ENCODE measurements at regions not wholly inside any gene's neighbourhood (a gene's known extent, or its start where the extent isn't known, plus 50 kb on each side); places are given as distances from the start of the nearest gene placed in this dataset.
"Not testable (repeated sequence)": the region's sequence is repeated elsewhere in the genome, so short reads cannot be mapped to it uniquely, and the experiment has no call there.

- no peak for DNase-seq
Measured at GRCh38 chr5:165039748-165040147, 1534.3 kb downstream of the MAT2B start.

GRCh38 chr5:165045941-165046340 lies 1540.5 kb downstream of the MAT2B start:
- not testable (repeated sequence) for DNase-seq

GRCh38 chr5:165055476-165055875 lies 1550.1 kb downstream of the MAT2B start:
- no peak for DNase-seq

GRCh38 chr5:165057145-165057544 lies 1551.7 kb downstream of the MAT2B start:
- DNase-seq: no peak

GRCh38 chr5:165066751-165067385 lies 1561.4 kb downstream of the MAT2B start:
- DNase-seq: no peak

GRCh38 chr5:165076686-165077085 lies 1571.3 kb downstream of the MAT2B start:
- DNase-seq: no peak

- no peak for DNase-seq
Measured at GRCh38 chr5:165079389-165079788, 1574.0 kb downstream of the MAT2B start.

GRCh38 chr5:165083394-165083793 lies 1578.0 kb downstream of the MAT2B start:
- no peak for DNase-seq

GRCh38 chr5:165086465-165086864 lies 1581.0 kb downstream of the MAT2B start:
- DNase-seq: no peak

GRCh38 chr5:165094782-165095181 lies 1589.4 kb downstream of the MAT2B start:
- no peak for DNase-seq

GRCh38 chr5:165101709-165102108 lies 1596.3 kb downstream of the MAT2B start:
- no peak for DNase-seq

GRCh38 chr5:165104611-165105010 lies 1599.2 kb downstream of the MAT2B start:
- no peak for DNase-seq

- no peak for DNase-seq
Measured at GRCh38 chr5:165108809-165109208, 1603.4 kb downstream of the MAT2B start.

GRCh38 chr5:165119175-165119574 lies 1613.8 kb downstream of the MAT2B start:
- DNase-seq: no peak

GRCh38 chr5:165126598-165126997 lies 1621.2 kb downstream of the MAT2B start:
- no peak for DNase-seq

GRCh38 chr5:165127941-165128340 lies 1622.5 kb downstream of the MAT2B start:
- no peak for DNase-seq

GRCh38 chr5:165130656-165131055 lies 1625.2 kb downstream of the MAT2B start:
- no peak for DNase-seq

GRCh38 chr5:165134155-165134554 lies 1628.7 kb downstream of the MAT2B start:
- DNase-seq: no peak

- DNase-seq: no peak
Measured at GRCh38 chr5:165135565-165135964, 1630.1 kb downstream of the MAT2B start.

GRCh38 chr5:165137701-165138100 lies 1632.3 kb downstream of the MAT2B start:
- no peak for DNase-seq

- DNase-seq: no peak
Measured at GRCh38 chr5:165138236-165138635, 1632.8 kb downstream of the MAT2B start.

GRCh38 chr5:165139262-165139661 lies 1633.8 kb downstream of the MAT2B start:
- DNase-seq: no peak

- no peak for DNase-seq
Measured at GRCh38 chr5:165139721-165140120, 1634.3 kb downstream of the MAT2B start.

- DNase-seq: no peak
Measured at GRCh38 chr5:165143741-165144140, 1638.3 kb downstream of the MAT2B start.

- no peak for DNase-seq
Measured at GRCh38 chr5:165149431-165149830, 1644.0 kb downstream of the MAT2B start.

Measured in NCI-H1092 treated with DMSO at 0.1 percent for 48 hours (cell line).